HCT116 (cell line): ENCODE measurements at regions not wholly inside any gene's neighbourhood (a gene's known extent, or its start where the extent isn't known, plus 50 kb on each side); places are given as distances from the start of the nearest gene placed in this dataset.

Source experiments
- CBX3 ChIP-seq: IDR thresholded peaks from 2 replicates; pipeline ENCODE4 v1.6.1; 2012; ENCODE audit warnings: low read depth
- CEBPB ChIP-seq: IDR thresholded peaks from 2 replicates; pipeline ENCODE4 v1.6.1; 2012; ENCODE audit warnings: low read depth
- ELF1 ChIP-seq: IDR thresholded peaks from 2 replicates; pipeline ENCODE4 v1.6.1; 2012; ENCODE audit warnings: low read depth, borderline replicate concordance
- EZH2 ChIP-seq: fragments of 200-600 bp; sonication (generic); IDR thresholded peaks from 2 replicates; pipeline ENCODE4 v1.6.1; 2017; ENCODE audit warnings: antibody characterized with exemption, mixed run types
- JUND ChIP-seq: IDR thresholded peaks from 2 replicates; pipeline ENCODE4 v1.6.1; 2012
- POLR2A ChIP-seq: IDR thresholded peaks from 2 replicates; pipeline ENCODE4 v1.7.0; 2011; ENCODE audit warnings: borderline replicate concordance; ENCODE audit not compliant: insufficient read depth, insufficient read length; ENCODE audit errors: extremely low read depth
- POLR2AphosphoS5 ChIP-seq: IDR thresholded peaks from 2 replicates; pipeline ENCODE4 v1.6.1; 2011; ENCODE audit warnings: mild to moderate bottlenecking, low read depth, low read length, moderate library complexity
- RAD21 ChIP-seq: IDR thresholded peaks from 2 replicates; pipeline ENCODE4 v1.6.1; 2012; ENCODE audit warnings: low read depth, mild to moderate bottlenecking
- TCF7L2 ChIP-seq: IDR thresholded peaks from 2 replicates; pipeline ENCODE4 v1.7.0; 2011; ENCODE audit warnings: borderline replicate concordance, inconsistent platforms; ENCODE audit not compliant: insufficient read depth, insufficient read length; ENCODE audit errors: extremely low read depth
- YY1 ChIP-seq: IDR thresholded peaks from 2 replicates; pipeline ENCODE4 v1.6.1; 2011; ENCODE audit warnings: low read length, low read depth, moderate library complexity, mild to moderate bottlenecking; ENCODE audit not compliant: insufficient replicate concordance; ENCODE audit errors: extremely low read depth
- ZNF274 ChIP-seq: fragments of 200-500 bp; sonication (Bioruptor generic); IDR thresholded peaks from 2 replicates; pipeline ENCODE4 v1.6.1; 2014; ENCODE audit warnings: mild to moderate bottlenecking, low read depth, low read length, inconsistent platforms
- TF ChIP-seq, protein P1 (sequence below), 3 experiments: fragments of 200-600 bp in 1 of 3; sonication (generic) in 1 of 3; IDR thresholded peaks in 2 of 3; conservative IDR thresholded peaks in 1 of 3; 2 replicates each; pipeline ENCODE4 v1.5.1; 2012 to 2017; ENCODE audit warnings: low read depth in 2 of 3, low read length in 2 of 3, antibody characterized with exemption in 1 of 3, borderline replicate concordance in 1 of 3, control low read depth in 1 of 3, mild to moderate bottlenecking in 1 of 3, mixed read lengths in 1 of 3, mixed run types in 1 of 3, moderate library complexity in 1 of 3; ENCODE audit not compliant: insufficient read depth in 1 of 3

DNA sequence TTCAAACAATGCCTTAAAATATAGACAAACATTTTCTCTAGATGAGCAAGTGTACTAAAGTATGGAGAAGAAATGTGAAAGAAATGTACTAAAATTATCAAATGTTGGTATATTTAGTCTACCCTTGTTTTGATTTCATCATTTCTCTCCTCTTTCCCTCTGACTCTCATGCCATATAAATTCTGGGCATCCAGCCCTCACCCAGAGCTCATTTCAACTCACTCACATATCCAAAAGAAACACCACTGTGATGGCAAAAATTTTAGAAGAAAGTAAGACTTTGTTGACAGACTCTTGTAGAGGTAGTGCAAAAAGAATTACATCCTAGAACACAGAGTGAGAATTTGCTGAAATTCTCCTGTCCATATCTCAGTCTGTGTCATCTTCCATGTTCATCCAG lies 377.8 kb upstream of the SUCLG2 start:
- TF ChIP-seq RAD21 (no peak), POLR2A (no peak), POLR2AphosphoS5 (no peak), EZH2 (no peak), JUND (no peak), ELF1 (no peak), TCF7L2 (no peak), YY1 (no peak), ZNF274 (no peak), CBX3 (no peak), CEBPB (no peak)
- TF ChIP-seq, protein P1, sequence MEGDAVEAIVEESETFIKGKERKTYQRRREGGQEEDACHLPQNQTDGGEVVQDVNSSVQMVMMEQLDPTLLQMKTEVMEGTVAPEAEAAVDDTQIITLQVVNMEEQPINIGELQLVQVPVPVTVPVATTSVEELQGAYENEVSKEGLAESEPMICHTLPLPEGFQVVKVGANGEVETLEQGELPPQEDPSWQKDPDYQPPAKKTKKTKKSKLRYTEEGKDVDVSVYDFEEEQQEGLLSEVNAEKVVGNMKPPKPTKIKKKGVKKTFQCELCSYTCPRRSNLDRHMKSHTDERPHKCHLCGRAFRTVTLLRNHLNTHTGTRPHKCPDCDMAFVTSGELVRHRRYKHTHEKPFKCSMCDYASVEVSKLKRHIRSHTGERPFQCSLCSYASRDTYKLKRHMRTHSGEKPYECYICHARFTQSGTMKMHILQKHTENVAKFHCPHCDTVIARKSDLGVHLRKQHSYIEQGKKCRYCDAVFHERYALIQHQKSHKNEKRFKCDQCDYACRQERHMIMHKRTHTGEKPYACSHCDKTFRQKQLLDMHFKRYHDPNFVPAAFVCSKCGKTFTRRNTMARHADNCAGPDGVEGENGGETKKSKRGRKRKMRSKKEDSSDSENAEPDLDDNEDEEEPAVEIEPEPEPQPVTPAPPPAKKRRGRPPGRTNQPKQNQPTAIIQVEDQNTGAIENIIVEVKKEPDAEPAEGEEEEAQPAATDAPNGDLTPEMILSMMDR (IDR thresholded peaks at IDR 0.05 in 2 of 3, conservative IDR thresholded peaks at IDR 0.05 in 1 of 3; ENCODE audit: borderline replicate concordance in 1 of 3, insufficient read depth in 1 of 3, low read depth in 2 of 3, low read length in 2 of 3) = no peak
